Panc1 (cell line): ENCODE measurements at regions not wholly inside any gene's neighbourhood (a gene's known extent, or its start where the extent isn't known, plus 50 kb on each side); places are given as distances from the start of the nearest gene placed in this dataset.

ENCODE experiments used
- ATAC-seq: fragments of 200-7000 bp; cut with Tn5 transposase; 2 replicates; pipeline ENCODE4 v1.9.1; 2020; ENCODE audit warnings: mild to moderate bottlenecking, moderate library complexity
- BruUV-seq: library from RNA; stranded (reverse); fragments of 400-500 nt; replicated peaks from 2 replicates; lab custom pipeline; 2021; lab: Mats Ljungman, UMichigan
- CTCF ChIA-PET: fragments of 300-600 bp; sonication (Branson Sonifier 250); formaldehyde crosslinking; loops from one replicate; lab custom pipeline; 2022; ENCODE audit warnings: antibody characterized with exemption; lab: Charles Lee
- POLR2A ChIA-PET: fragments of 300-600 bp; sonication (Branson Sonifier 250); formaldehyde crosslinking; loops from one replicate; lab custom pipeline; 2022; ENCODE audit warnings: antibody characterized with exemption; lab: Charles Lee
- DNase-seq: peaks from one replicate; pipeline ENCODE4 v3.0.0-alpha.2; 2010; ENCODE audit warnings: low read depth, low spot score
- H3K27ac ChIP-seq: 2 replicates; pipeline ENCODE4 v1.5.1; 2011; ENCODE audit warnings: mild to moderate bottlenecking, low read length, inconsistent platforms
- H3K27me3 ChIP-seq: fragments of 200-500 bp; sonication (Bioruptor generic); 2 replicates; pipeline ENCODE4 v1.6.0; 2014; ENCODE audit warnings: low read length, inconsistent platforms; ENCODE audit not compliant: control insufficient read depth, insufficient read depth
- H3K36me3 ChIP-seq: fragments of 200-500 bp; sonication (Bioruptor generic); 2 replicates; pipeline ENCODE4 v1.5.1; 2014; ENCODE audit warnings: inconsistent platforms, mild to moderate bottlenecking, low read length, moderate library complexity; ENCODE audit not compliant: control insufficient read depth, insufficient read depth
- H3K4me1 ChIP-seq: 2 replicates; pipeline ENCODE4 v1.5.1; 2011; ENCODE audit warnings: inconsistent platforms, mild to moderate bottlenecking, low read length, moderate library complexity; ENCODE audit not compliant: control insufficient read depth, insufficient read depth
- H3K4me3 ChIP-seq, 2 experiments: 2 replicates each; pipeline ENCODE4 v1.5.1; 2011 to 2012; ENCODE audit warnings: low read depth in 2 of 2, low read length in 2 of 2, mild to moderate bottlenecking in 2 of 2, inconsistent platforms in 1 of 2, moderate library complexity in 1 of 2
- H3K9me3 ChIP-seq: fragments of 200-500 bp; sonication (Bioruptor generic); 2 replicates; pipeline ENCODE4 v1.5.1; 2014; ENCODE audit warnings: low read depth, mild to moderate bottlenecking, inconsistent platforms, low read length, moderate library complexity; ENCODE audit not compliant: control insufficient read depth, insufficient read depth
- POLR2AphosphoS5 ChIP-seq: IDR thresholded peaks from 2 replicates; pipeline ENCODE4 v1.6.1; 2012; ENCODE audit warnings: mild to moderate bottlenecking, low read depth, low read length, moderate library complexity
- REST ChIP-seq, 2 experiments: IDR thresholded peaks; 2 replicates each; pipeline ENCODE4 v1.6.1; 2011 to 2012; ENCODE audit warnings: low read depth in 2 of 2, control low read depth in 1 of 2, low read length in 1 of 2, mild to moderate bottlenecking in 1 of 2, moderate library complexity in 1 of 2; ENCODE audit not compliant: insufficient read depth in 1 of 2
- SIN3A ChIP-seq: IDR thresholded peaks from 2 replicates; pipeline ENCODE4 v1.6.1; 2012; ENCODE audit warnings: low read depth, mild to moderate bottlenecking, low read length, moderate library complexity, borderline replicate concordance; ENCODE audit not compliant: insufficient read depth
- TCF7L2 ChIP-seq: IDR thresholded peaks from 2 replicates; pipeline ENCODE4 v1.6.1; 2011; ENCODE audit warnings: mild to moderate bottlenecking, low read depth, low read length, inconsistent platforms
- in situ Hi-C: cut with HindIII; loops from 2 replicates; pipeline ENCODE4 v1.10.0; 2016; ENCODE audit warnings: low sequenced_read_pairs, low pct_unique_long_range_greater_than_20kb
- intact Hi-C: fragments of 100-400 bp; cut with micrococcal nuclease; formaldehyde crosslinking; loops from one replicate; pipeline ENCODE4 v1.10.0; 2022; ENCODE audit not compliant: unreplicated experiment
- TF ChIP-seq, protein P1 (sequence below): fragments of 450-650 bp; IDR thresholded peaks from 2 replicates; pipeline ENCODE4 v1.5.1; 2017; ENCODE audit warnings: mild to moderate bottlenecking

DNA sequence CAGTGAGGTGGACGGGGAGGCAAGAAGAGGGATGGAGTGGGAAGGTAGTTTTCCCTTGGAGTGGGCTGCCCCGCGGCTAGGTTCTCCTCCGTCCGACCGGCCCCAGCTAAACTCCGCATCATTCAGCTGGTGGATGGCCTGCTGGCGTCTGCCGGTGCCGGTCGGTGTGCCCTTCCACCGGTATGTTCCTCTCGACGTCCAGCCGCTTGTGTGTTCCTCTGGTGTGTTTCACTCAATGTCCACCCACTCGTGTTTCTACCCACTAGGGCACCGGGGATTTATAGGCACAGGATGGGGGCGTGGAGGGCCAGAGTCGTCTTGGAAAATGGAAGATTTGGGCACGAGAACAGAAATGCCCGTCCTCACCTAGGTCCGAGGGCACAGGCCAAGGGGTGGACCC, 931.7 kb upstream of the B3GALT2 start:
- POLR2A ChIA-PET = no interaction called here
- in situ Hi-C loops = no loop called here
- Histone ChIP-seq H3K27me3 (no peaks in the 10 kb centered on the region), H3K9me3 (no peaks in the 10 kb centered on the region), H3K4me3 (no peak overlapping the region), H3K27ac (no peak overlapping the region), H3K4me1 (no peaks in the 10 kb centered on the region), H3K36me3 (no peaks in the 10 kb centered on the region)
- TF ChIP-seq REST (IDR thresholded peaks at IDR 0.05; ENCODE audit: insufficient read depth in 1 of 2, low read depth in 2 of 2, low read length in 1 of 2) (no peak), SIN3A (no peak), POLR2AphosphoS5 (no peak), TCF7L2 (no peak)
- TF ChIP-seq, protein P1, sequence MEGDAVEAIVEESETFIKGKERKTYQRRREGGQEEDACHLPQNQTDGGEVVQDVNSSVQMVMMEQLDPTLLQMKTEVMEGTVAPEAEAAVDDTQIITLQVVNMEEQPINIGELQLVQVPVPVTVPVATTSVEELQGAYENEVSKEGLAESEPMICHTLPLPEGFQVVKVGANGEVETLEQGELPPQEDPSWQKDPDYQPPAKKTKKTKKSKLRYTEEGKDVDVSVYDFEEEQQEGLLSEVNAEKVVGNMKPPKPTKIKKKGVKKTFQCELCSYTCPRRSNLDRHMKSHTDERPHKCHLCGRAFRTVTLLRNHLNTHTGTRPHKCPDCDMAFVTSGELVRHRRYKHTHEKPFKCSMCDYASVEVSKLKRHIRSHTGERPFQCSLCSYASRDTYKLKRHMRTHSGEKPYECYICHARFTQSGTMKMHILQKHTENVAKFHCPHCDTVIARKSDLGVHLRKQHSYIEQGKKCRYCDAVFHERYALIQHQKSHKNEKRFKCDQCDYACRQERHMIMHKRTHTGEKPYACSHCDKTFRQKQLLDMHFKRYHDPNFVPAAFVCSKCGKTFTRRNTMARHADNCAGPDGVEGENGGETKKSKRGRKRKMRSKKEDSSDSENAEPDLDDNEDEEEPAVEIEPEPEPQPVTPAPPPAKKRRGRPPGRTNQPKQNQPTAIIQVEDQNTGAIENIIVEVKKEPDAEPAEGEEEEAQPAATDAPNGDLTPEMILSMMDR = no peak
- intact Hi-C loops = no loop called here
- ATAC-seq (no peak), DNase-seq (no peak)
- no TSS peak for BruUV-seq
- CTCF ChIA-PET = no interaction called here

DNA sequence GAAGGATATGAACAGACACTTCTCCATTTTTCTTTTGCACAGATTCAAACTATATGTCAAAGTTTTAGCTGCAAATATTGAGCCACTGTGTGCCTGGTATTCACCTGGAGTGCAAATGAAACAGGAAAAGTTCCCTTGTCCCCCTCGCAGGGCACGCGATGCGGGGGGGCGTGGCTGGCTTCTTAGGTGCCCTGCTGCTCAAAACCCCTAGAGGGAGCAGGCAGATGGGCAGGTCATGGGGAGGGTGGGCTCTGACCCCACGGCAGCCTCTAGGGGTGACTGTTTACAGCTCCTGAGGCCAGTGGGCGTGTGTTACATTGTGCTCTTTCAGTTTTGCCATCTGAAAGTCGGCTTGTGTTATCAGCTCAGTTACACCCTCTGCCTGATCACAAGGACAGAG, 931.2 kb upstream of the B3GALT2 start:
- Histone ChIP-seq H3K4me1 (no peaks in the 10 kb centered on the region), H3K4me3 (no peak overlapping the region), H3K9me3 (no peaks in the 10 kb centered on the region), H3K36me3 (no peaks in the 10 kb centered on the region), H3K27me3 (no peaks in the 10 kb centered on the region), H3K27ac (no peak overlapping the region)
- CTCF ChIA-PET = interaction anchor here (0.5 kb wide), 1 partner anchor 1001 kb away, joined by 3 read pairs; no protein-coding TSS in a partner anchor
- in situ Hi-C loops = no loop called here
- ATAC-seq (no peak), DNase-seq (no peak)
- intact Hi-C loops = no loop called here
- TF ChIP-seq TCF7L2 (no peak), REST (IDR thresholded peaks at IDR 0.05; ENCODE audit: insufficient read depth in 1 of 2, low read depth in 2 of 2, low read length in 1 of 2) (no peak), SIN3A (no peak), POLR2AphosphoS5 (no peak)
- TF ChIP-seq, protein P1 = no peak
- POLR2A ChIA-PET = no interaction called here
- no TSS peak for BruUV-seq
